ENCODE measurements at regions not wholly inside any gene's neighbourhood (a gene's known extent, or its start where the extent isn't known, plus 50 kb on each side); places are given as distances from the start of the nearest gene placed in this dataset.

GRCh38 chr14:101040538-101041442 is 137.3 kb upstream of the RTL1 start (continued):
- TF ChIP-seq ZNF687 (CRISPR knock-in tag; IDR thresholded peaks at IDR 0.05) (no peak), ZNF136 (CRISPR knock-in tag; IDR thresholded peaks at IDR 0.05; ENCODE audit: low read depth) (no peak), ZNF205 (CRISPR knock-in tag; IDR thresholded peaks at IDR 0.05) (peak; percentile 82), ZNF354B (CRISPR knock-in tag; IDR thresholded peaks at IDR 0.05) (no peak), ZSCAN30 (CRISPR knock-in tag; IDR thresholded peaks at IDR 0.05) (0 out of 2 replicates have a peak, but pooled peaks have one; percentile 15), RARA (CRISPR knock-in tag; IDR thresholded peaks at IDR 0.05) (peak; percentile 80), TRAFD1 (CRISPR knock-in tag; IDR thresholded peaks at IDR 0.05; ENCODE audit: borderline replicate concordance) (no peak), HNF1B (CRISPR knock-in tag; IDR thresholded peaks at IDR 0.05) (no peak), MBD4 (IDR thresholded peaks at IDR 0.05; ENCODE audit: borderline replicate concordance, low read length) (no peak), SOX13 (IDR thresholded peaks at IDR 0.05) (peak; percentile 69), SOX13 (CRISPR knock-in tag; conservative IDR thresholded peaks at IDR 0.05 in 1 of 2, IDR thresholded peaks at IDR 0.05 in 1 of 2) (peak in 1 of 2 experiments; percentile 89; a peak in 2 of 4 replicates), ZSCAN9 (CRISPR knock-in tag; IDR thresholded peaks at IDR 0.05; ENCODE audit: borderline replicate concordance) (no peak), RXRB (CRISPR knock-in tag; IDR thresholded peaks at IDR 0.05; ENCODE audit: borderline replicate concordance) (peak; percentile 80; the same call in 1 of the 2 replicates), PBX3 (CRISPR knock-in tag; IDR thresholded peaks at IDR 0.05; ENCODE audit: borderline replicate concordance) (no peak), ZNF766 (CRISPR knock-in tag; IDR thresholded peaks at IDR 0.05; ENCODE audit: borderline replicate concordance) (no peak), FOXP1 (IDR thresholded peaks at IDR 0.05) (0 out of 2 replicates have a peak, but pooled peaks have one; percentile 46), FOXP1 (CRISPR knock-in tag; IDR thresholded peaks at IDR 0.05) (peak; percentile 91), CBX5 (CRISPR knock-in tag; IDR thresholded peaks at IDR 0.05; ENCODE audit: borderline replicate concordance) (peak; percentile 63), MTF2 (CRISPR knock-in tag; IDR thresholded peaks at IDR 0.05; ENCODE audit: borderline replicate concordance) (no peak)
- TF ChIP-seq, protein P1, sequence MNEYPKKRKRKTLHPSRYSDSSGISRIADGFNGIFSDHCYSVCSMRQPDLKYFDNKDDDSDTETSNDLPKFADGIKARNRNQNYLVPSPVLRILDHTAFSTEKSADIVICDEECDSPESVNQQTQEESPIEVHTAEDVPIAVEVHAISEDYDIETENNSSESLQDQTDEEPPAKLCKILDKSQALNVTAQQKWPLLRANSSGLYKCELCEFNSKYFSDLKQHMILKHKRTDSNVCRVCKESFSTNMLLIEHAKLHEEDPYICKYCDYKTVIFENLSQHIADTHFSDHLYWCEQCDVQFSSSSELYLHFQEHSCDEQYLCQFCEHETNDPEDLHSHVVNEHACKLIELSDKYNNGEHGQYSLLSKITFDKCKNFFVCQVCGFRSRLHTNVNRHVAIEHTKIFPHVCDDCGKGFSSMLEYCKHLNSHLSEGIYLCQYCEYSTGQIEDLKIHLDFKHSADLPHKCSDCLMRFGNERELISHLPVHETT (CRISPR knock-in tag; conservative IDR thresholded peaks at IDR 0.05), result no peak
